Right lobe of liver (tissue), 6 donors: ENCODE measurements at regions not wholly inside any gene's neighbourhood (a gene's known extent, or its start where the extent isn't known, plus 50 kb on each side); places are given as distances from the start of the nearest gene placed in this dataset.

Experiments
- ATAC-seq, 4 donors: fragments of 200-7000 bp; cut with Tn5 transposase; one replicate each; pipeline ENCODE4 v1.9.1; 2020; ENCODE audit warnings: mild to moderate bottlenecking in 4 of 4, moderate library complexity in 4 of 4
- DNase-seq, 3 donors: peaks; one replicate each; pipeline ENCODE4 v3.0.0-alpha.2; 2020
- H3K27ac ChIP-seq, 3 donors: fragments of 200-600 bp; one replicate each; pipeline ENCODE4 v1.8.0; 2022
- H3K27me3 ChIP-seq, 2 donors: fragments of 200-600 bp; one replicate each; pipeline ENCODE4 v1.8.0; 2022
- H3K36me3 ChIP-seq, 4 donors: fragments of 200-600 bp; sonication (generic) in 1 of 4; one replicate each; pipeline versions ENCODE4 v1.5.1 to v1.8.0; 2017 to 2022; ENCODE audit warnings: control low read depth in 1 of 4
- H3K4me1 ChIP-seq, 4 donors: fragments of 200-600 bp; sonication (generic) in 1 of 4; one replicate each; pipeline versions ENCODE4 v1.5.1 to v1.8.0; 2017 to 2022; ENCODE audit warnings: control low read depth in 1 of 4
- H3K4me3 ChIP-seq, 3 donors: fragments of 200-600 bp; one replicate each; pipeline ENCODE4 v1.8.0; 2022
- H3K9me3 ChIP-seq, 4 donors: fragments of 200-600 bp; sonication (generic) in 1 of 4; one replicate each; pipeline versions ENCODE4 v1.5.1 to v1.8.0; 2017 to 2022; ENCODE audit warnings: control low read depth in 1 of 4
- CTCF ChIP-seq, 4 donors: fragments of 200-600 bp in 3 of 4; fragments of 450-650 bp in 1 of 4; IDR thresholded peaks; one replicate each; pipeline versions ENCODE4 v1.5.1 to v1.8.0; 2016 to 2022; ENCODE audit warnings: antibody characterized with exemption in 4 of 4, mild to moderate bottlenecking in 2 of 4
- POLR2A ChIP-seq: fragments of 450-650 bp; IDR thresholded peaks from one replicate; pipeline ENCODE4 v1.6.1; 2017; ENCODE audit warnings: antibody characterized with exemption, mild to moderate bottlenecking
- WGBS: methylation state at CpG from one replicate; pipeline ENCODE4 v1.1.6; 2018; ENCODE audit warnings: low coverage, low lambda C conversion rate; ENCODE audit not compliant: insufficient coverage; ENCODE audit errors: missing lambda C conversion rate; 5-methylcytosine and 5-hydroxymethylcytosine counted together
- intact Hi-C, 2 donors: fragments of 100-400 bp; cut with DNase I; formaldehyde crosslinking; loops; one replicate each; pipeline versions ENCODE4 v1.11.2 to v1.14.1; 2022
- donor health status: DM: no; HTN: yes; CAD: no.
- donor health status: DM: no; HTN: no; CAD: no.
- donor health status: DM: no; HTN: no; CAD: no.
- donor health status: DM: no; HTN: yes; CAD: no.
- donor health status: DM: no; HTN: yes; CAD: no.

GRCh38 chr12:13373803-13374202 lies 177.3 kb downstream of the EMP1 start:
- WGBS: 79% methylated on average over 2 of the region's 2 CpGs

GRCh38 chr12:13373131-13373530 lies 176.6 kb downstream of the EMP1 start:
- Histone ChIP-seq H3K27me3 (no peaks in the 10 kb centered on the region), H3K27ac (no peak overlapping the region), H3K4me3 (no peak overlapping the region), H3K36me3 (no peaks in the 10 kb centered on the region), H3K4me1 (peaks cover 0 to 11% (median 3%) of the 10 kb centered on the region in 4 donors), H3K9me3 (no peaks in the 10 kb centered on the region)
- 77% methylated on average over 6 of the region's 6 CpGs for WGBS
- TF ChIP-seq POLR2A: no peak
- no peak for TF ChIP-seq CTCF (IDR thresholded peaks at IDR 0.05)
- intact Hi-C loops: no loop called here
- DNase-seq: no peak
- no peak for ATAC-seq

More at GRCh38 chr12:13373803-13374202, 177.3 kb downstream of the EMP1 start:
- no peaks in the 10 kb centered on the region for H3K36me3 ChIP-seq
- ATAC-seq (no peak), DNase-seq (no peak)
- no peak overlapping the region for H3K4me3 ChIP-seq
- intact Hi-C loops: no loop called here
- H3K4me1 ChIP-seq: peaks cover 0 to 11% (median 3%) of the 10 kb centered on the region in 4 donors
- no peak overlapping the region for H3K27ac ChIP-seq
- no peaks in the 10 kb centered on the region for H3K27me3 ChIP-seq
- H3K9me3 ChIP-seq: no peaks in the 10 kb centered on the region
- TF ChIP-seq CTCF (IDR thresholded peaks at IDR 0.05): no peak
- no peak for TF ChIP-seq POLR2A

- Histone ChIP-seq H3K27me3 (no peaks in the 10 kb centered on the region), H3K36me3 (no peaks in the 10 kb centered on the region), H3K27ac (no peak overlapping the region), H3K4me3 (no peak overlapping the region), H3K9me3 (no peaks in the 10 kb centered on the region), H3K4me1 (peaks cover 0 to 11% (median 3%) of the 10 kb centered on the region in 4 donors)
- intact Hi-C loops: no loop called here
- 75% methylated on average over 6 of the region's 6 CpGs for WGBS
- ATAC-seq: no peak
- DNase-seq: no peak
- TF ChIP-seq CTCF (IDR thresholded peaks at IDR 0.05) (no peak), POLR2A (no peak)
These were observed 175.9 kb downstream of the EMP1 start for GRCh38 chr12:13372386-13372785.

GRCh38 chr12:13371797-13372196 lies 175.3 kb downstream of the EMP1 start:
- Histone ChIP-seq H3K27ac (no peak overlapping the region), H3K4me1 (peaks cover 0 to 11% (median 3%) of the 10 kb centered on the region in 4 donors), H3K9me3 (no peaks in the 10 kb centered on the region), H3K27me3 (no peaks in the 10 kb centered on the region), H3K4me3 (no peak overlapping the region), H3K36me3 (no peaks in the 10 kb centered on the region)
- DNase-seq (no peak), ATAC-seq (no peak)
- TF ChIP-seq POLR2A: no peak
- TF ChIP-seq CTCF (IDR thresholded peaks at IDR 0.05): no peak
- 77% methylated on average over 2 of the region's 2 CpGs for WGBS
- intact Hi-C loops: no loop called here

- H3K4me3 ChIP-seq: no peak overlapping the region
- TF ChIP-seq POLR2A (no peak), CTCF (IDR thresholded peaks at IDR 0.05) (no peak)
- ATAC-seq: no peak
- H3K27ac ChIP-seq: no peak overlapping the region
- no peak for DNase-seq
- peaks cover 0 to 7% (median 2%) of the 10 kb centered on the region in 4 donors for H3K4me1 ChIP-seq
- no peaks in the 10 kb centered on the region for H3K27me3 ChIP-seq
- intact Hi-C loops: no loop called here
- 20% methylated on average over 1 of the region's 1 CpG for WGBS
- H3K36me3 ChIP-seq: no peaks in the 10 kb centered on the region
- H3K9me3 ChIP-seq: no peaks in the 10 kb centered on the region
These were observed 174.8 kb downstream of the EMP1 start for GRCh38 chr12:13371367-13371766.
